BLaER1 treated with 17β-estradiol and CSF1 and Interleukin-3, amounts not matched to agents 10 nM and 100 nM (cell line): ENCODE measurements at regions not wholly inside any gene's neighbourhood (a gene's known extent, or its start where the extent isn't known, plus 50 kb on each side); places are given as distances from the start of the nearest gene placed in this dataset.
"Not testable (repeated sequence)": the region's sequence is repeated elsewhere in the genome, so short reads cannot be mapped to it uniquely, and the experiment has no call there.

Experiments used
- H3K27ac ChIP-seq, 11 experiments: shearing (Covaris generic); formaldehyde crosslinking; 2 replicates each; pipeline ENCODE4 v1.8.1; 2022
- H3K27me3 ChIP-seq, 11 experiments: shearing (Covaris generic); formaldehyde crosslinking; 2 replicates each; pipeline ENCODE4 v1.8.1; 2022
- H3K36me3 ChIP-seq, 11 experiments: shearing (Covaris generic); formaldehyde crosslinking; 2 replicates each; pipeline ENCODE4 v1.8.1; 2022
- H3K4me1 ChIP-seq, 10 experiments: shearing (Covaris generic); formaldehyde crosslinking; 2 replicates each; pipeline ENCODE4 v1.8.1; 2022
- H3K4me2 ChIP-seq, 11 experiments: shearing (Covaris generic); formaldehyde crosslinking; 2 replicates each; pipeline ENCODE4 v1.8.1; 2022
- H3K4me3 ChIP-seq, 10 experiments: shearing (Covaris generic); formaldehyde crosslinking; 2 replicates each; pipeline ENCODE4 v1.8.1; 2022
- H3K9ac ChIP-seq, 11 experiments: shearing (Covaris generic); formaldehyde crosslinking; 2 replicates each; pipeline ENCODE4 v1.8.1; 2022
- H3K9me3 ChIP-seq, 11 experiments: shearing (Covaris generic); formaldehyde crosslinking; replicated peaks in 1 of 11; 2 replicates each; pipeline ENCODE4 v1.8.1; 2022
- H4K20me1 ChIP-seq, 11 experiments: shearing (Covaris generic); formaldehyde crosslinking; 2 replicates each; pipeline ENCODE4 v1.8.1; 2022
- Cebpa-rat ChIP-seq, 11 experiments: shearing (Covaris generic); IDR thresholded peaks; 2 replicates each; pipeline ENCODE4 v1.8.1; 2022

- Histone ChIP-seq H3K9me3 (peaks cover 0 to 12% (median 4%) of the 10 kb centered on the region in 11 experiments; a peak in 6 of 22 replicates), H3K36me3 (no peaks in the 10 kb centered on the region), H3K27me3 (peaks cover 24 to 95% (median 74%) of the 10 kb centered on the region in 11 experiments; a peak in 21 of 22 replicates), H4K20me1 (no peaks in the 10 kb centered on the region), H3K4me1 (no peaks in the 10 kb centered on the region), H3K4me3 (no peak overlapping the region), H3K9ac (no peak overlapping the region), H3K27ac (no peak overlapping the region), H3K4me2 (no peak overlapping the region)
- no peak for TF ChIP-seq Cebpa-rat (IDR thresholded peaks at IDR 0.05)
Observed at GRCh38 chrX:127782904-127783303, 269.3 kb downstream of the ACTRT1 start.

GRCh38 chrX:127764674-127765073 is 287.5 kb downstream of the ACTRT1 start:
- Histone ChIP-seq H3K4me2 (no peak overlapping the region), H3K27ac (no peak overlapping the region), H3K9ac (no peak overlapping the region), H3K4me1 (no peaks in the 10 kb centered on the region), H3K9me3 (peaks cover 0 to 4% (median 0%) of the 10 kb centered on the region in 11 experiments; a peak in 2 of 22 replicates), H4K20me1 (peaks cover 0 to 5% (median 0%) of the 10 kb centered on the region in 11 experiments; a peak in 3 of 22 replicates), H3K4me3 (no peak overlapping the region), H3K27me3 (peaks cover 47 to 99% (median 78%) of the 10 kb centered on the region in 11 experiments), H3K36me3 (no peaks in the 10 kb centered on the region)
- no peak for TF ChIP-seq Cebpa-rat (IDR thresholded peaks at IDR 0.05)

GRCh38 chrX:127762663-127763062 is 289.5 kb downstream of the ACTRT1 start:
- peaks cover 0 to 5% (median 0%) of the 10 kb centered on the region in 11 experiments; a peak in 3 of 22 replicates for H4K20me1 ChIP-seq
- no peaks in the 10 kb centered on the region for H3K36me3 ChIP-seq
- H3K27me3 ChIP-seq: peaks cover 39 to 94% (median 74%) of the 10 kb centered on the region in 11 experiments
- H3K9me3 ChIP-seq: no peaks in the 10 kb centered on the region
- no peaks in the 10 kb centered on the region for H3K4me1 ChIP-seq
- TF ChIP-seq Cebpa-rat (IDR thresholded peaks at IDR 0.05): no peak
- H3K9ac ChIP-seq: no peak overlapping the region
- H3K4me3 ChIP-seq: no peak overlapping the region
- no peak overlapping the region for H3K4me2 ChIP-seq
- H3K27ac ChIP-seq: no peak overlapping the region

GRCh38 chrX:127732709-127733108 is 319.5 kb downstream of the ACTRT1 start:
- Histone ChIP-seq H3K4me2 (no peak overlapping the region), H3K9me3 (no peaks in the 10 kb centered on the region), H4K20me1 (no peaks in the 10 kb centered on the region), H3K36me3 (no peaks in the 10 kb centered on the region), H3K27me3 (peaks cover 39 to 99% (median 87%) of the 10 kb centered on the region in 11 experiments), H3K4me3 (no peak overlapping the region), H3K4me1 (no peaks in the 10 kb centered on the region), H3K27ac (no peak overlapping the region), H3K9ac (no peak overlapping the region)
- no peak for TF ChIP-seq Cebpa-rat (IDR thresholded peaks at IDR 0.05)

- H4K20me1 ChIP-seq: no peaks in the 10 kb centered on the region
- no peaks in the 10 kb centered on the region for H3K4me1 ChIP-seq
- H3K9ac ChIP-seq: no peak overlapping the region
- H3K36me3 ChIP-seq: no peaks in the 10 kb centered on the region
- no peak overlapping the region for H3K4me3 ChIP-seq
- H3K27me3 ChIP-seq: peaks cover 49 to 98% (median 85%) of the 10 kb centered on the region in 11 experiments
- peak overlapping the region in 1 of 11 experiments; percentile 11; a peak in 2 of 22 replicates for H3K4me2 ChIP-seq
- peaks cover 0 to 10% (median 0%) of the 10 kb centered on the region in 11 experiments; a peak in 2 of 22 replicates for H3K9me3 ChIP-seq
- H3K27ac ChIP-seq: no peak overlapping the region
- TF ChIP-seq Cebpa-rat (IDR thresholded peaks at IDR 0.05): no peak
Observed at GRCh38 chrX:127726227-127726626, 326.0 kb downstream of the ACTRT1 start.

GRCh38 chrX:127708155-127708554 is 344.0 kb downstream of the ACTRT1 start:
- peak overlapping the region in 1 of 11 experiments; percentile 15; a peak in 1 of 22 replicates for H3K27ac ChIP-seq
- H4K20me1 ChIP-seq: no peaks in the 10 kb centered on the region; a peak in 1 of 22 replicates
- no peak overlapping the region for H3K4me2 ChIP-seq
- no peaks in the 10 kb centered on the region for H3K36me3 ChIP-seq
- peaks cover 72 to 99% (median 92%) of the 10 kb centered on the region in 11 experiments for H3K27me3 ChIP-seq
- H3K9me3 ChIP-seq: no peaks in the 10 kb centered on the region
- H3K4me3 ChIP-seq: no peak overlapping the region
- peaks cover 0 to 7% (median 0%) of the 10 kb centered on the region in 10 experiments; a peak in 3 of 20 replicates for H3K4me1 ChIP-seq
- TF ChIP-seq Cebpa-rat (IDR thresholded peaks at IDR 0.05): no peak
- H3K9ac ChIP-seq: no peak overlapping the region

GRCh38 chrX:127702527-127702926 is 349.7 kb downstream of the ACTRT1 start:
- peaks cover 0 to 3% (median 0%) of the 10 kb centered on the region in 11 experiments; a peak in 1 of 22 replicates for H4K20me1 ChIP-seq
- no peak overlapping the region for H3K27ac ChIP-seq
- no peak overlapping the region for H3K9ac ChIP-seq
- H3K36me3 ChIP-seq: no peaks in the 10 kb centered on the region
- H3K4me1 ChIP-seq: no peaks in the 10 kb centered on the region
- H3K9me3 ChIP-seq: no peaks in the 10 kb centered on the region
- H3K27me3 ChIP-seq: peaks cover 40 to 94% (median 78%) of the 10 kb centered on the region in 11 experiments; a peak in 21 of 22 replicates
- no peak overlapping the region for H3K4me3 ChIP-seq
- no peak for TF ChIP-seq Cebpa-rat (IDR thresholded peaks at IDR 0.05)
- no peak overlapping the region for H3K4me2 ChIP-seq

- H3K4me1 ChIP-seq, H3K9ac ChIP-seq, H3K27ac ChIP-seq, H3K36me3 ChIP-seq, H3K4me2 ChIP-seq, H3K4me3 ChIP-seq, H4K20me1 ChIP-seq: not testable (repeated sequence)
- H3K9me3 ChIP-seq: peaks cover 0 to 28% (median 23%) of the 10 kb centered on the region in 11 experiments; a peak in 19 of 22 replicates
- H3K27me3 ChIP-seq: peaks cover 20 to 79% (median 55%) of the 10 kb centered on the region in 11 experiments
Observed at GRCh38 chrX:127662942-127663341, 389.3 kb downstream of the ACTRT1 start.

GRCh38 chrX:127649011-127649410 is 403.2 kb downstream of the ACTRT1 start:
- no peak for TF ChIP-seq Cebpa-rat (IDR thresholded peaks at IDR 0.05)
- Histone ChIP-seq H4K20me1 (no peaks in the 10 kb centered on the region; a peak in 1 of 22 replicates), H3K9me3 (peaks cover 0 to 10% (median 7%) of the 10 kb centered on the region in 11 experiments; a peak in 10 of 22 replicates), H3K27me3 (peaks cover 46 to 98% (median 91%) of the 10 kb centered on the region in 11 experiments), H3K36me3 (no peaks in the 10 kb centered on the region), H3K4me3 (no peak overlapping the region), H3K4me2 (no peak overlapping the region), H3K27ac (no peak overlapping the region), H3K9ac (no peak overlapping the region), H3K4me1 (no peaks in the 10 kb centered on the region)

GRCh38 chrX:127621780-127622179 is 430.4 kb downstream of the ACTRT1 start:
- TF ChIP-seq Cebpa-rat (IDR thresholded peaks at IDR 0.05): no peak
- H3K4me1 ChIP-seq: no peaks in the 10 kb centered on the region

More at GRCh38 chrX:127621780-127622179, 430.4 kb downstream of the ACTRT1 start:
- Histone ChIP-seq H3K9me3 (peaks cover 7 to 20% (median 9%) of the 10 kb centered on the region in 11 experiments), H3K36me3 (no peaks in the 10 kb centered on the region), H3K27ac (no peak overlapping the region), H3K4me2 (no peak overlapping the region), H3K27me3 (peaks cover 18 to 83% (median 63%) of the 10 kb centered on the region in 11 experiments), H3K9ac (no peak overlapping the region), H4K20me1 (no peaks in the 10 kb centered on the region), H3K4me3 (no peak overlapping the region)
